ENCODE measurements at regions not wholly inside any gene's neighbourhood (a gene's known extent, or its start where the extent isn't known, plus 50 kb on each side); places are given as distances from the start of the nearest gene placed in this dataset.

- FAIRE-seq (no peak), DNase-seq (ENCODE audit: insufficient read length, low spot score) (no peak)
These were observed 76.5 kb upstream of the BCL6 start for GRCh38 chr3:187821616-187822317.

- DNase-seq (ENCODE audit: insufficient read length, low spot score) (no peak), FAIRE-seq (no peak)
These were observed 77.1 kb upstream of the BCL6 start for GRCh38 chr3:187822402-187822801.

GRCh38 chr3:187823746-187824145, 78.5 kb upstream of the BCL6 start:
- no peak for FAIRE-seq

GRCh38 chr3:187827723-187828122, 82.5 kb upstream of the BCL6 start:
- FAIRE-seq (no peak), DNase-seq (ENCODE audit: insufficient read length, low spot score) (no peak)

More at GRCh38 chr3:187823746-187824145, 78.5 kb upstream of the BCL6 start:
- DNase-seq (ENCODE audit: insufficient read length, low spot score), result no peak

- no peak for FAIRE-seq
- DNase-seq (ENCODE audit: insufficient read length, low spot score), result peak; percentile 9
These were observed 83.5 kb upstream of the BCL6 start for GRCh38 chr3:187828579-187829452.

GRCh38 chr3:187830181-187830580, 84.9 kb upstream of the BCL6 start:
- DNase-seq (ENCODE audit: insufficient read length, low spot score), result no peak
- FAIRE-seq, result no peak

- DNase-seq (ENCODE audit: insufficient read length, low spot score), result no peak
- no peak for FAIRE-seq
These were observed 86.1 kb upstream of the BCL6 start for GRCh38 chr3:187831125-187832051.

- DNase-seq (ENCODE audit: insufficient read length, low spot score) (no peak), FAIRE-seq (no peak)
These were observed 86.9 kb upstream of the BCL6 start for GRCh38 chr3:187832202-187832601.

- no peak for DNase-seq (ENCODE audit: insufficient read length, low spot score)
- FAIRE-seq, result no peak
These were observed 88.1 kb upstream of the BCL6 start for GRCh38 chr3:187833375-187833774.

- FAIRE-seq, result no peak
- no peak for DNase-seq (ENCODE audit: insufficient read length, low spot score)
These were observed 88.7 kb upstream of the BCL6 start for GRCh38 chr3:187833799-187834578.

- DNase-seq (ENCODE audit: insufficient read length, low spot score), result no peak
- no peak for FAIRE-seq
These were observed 91.8 kb upstream of the BCL6 start for GRCh38 chr3:187836823-187837770.

GRCh38 chr3:187838016-187838540, 92.8 kb upstream of the BCL6 start:
- DNase-seq (ENCODE audit: insufficient read length, low spot score), result no peak

GRCh38 chr3:187839422-187839821, 94.2 kb upstream of the BCL6 start:
- DNase-seq (ENCODE audit: insufficient read length, low spot score), result no peak
- FAIRE-seq, result no peak

More at GRCh38 chr3:187838016-187838540, 92.8 kb upstream of the BCL6 start:
- FAIRE-seq, result no peak

- DNase-seq (ENCODE audit: insufficient read length, low spot score) (no peak), FAIRE-seq (no peak)
These were observed 95.6 kb upstream of the BCL6 start for GRCh38 chr3:187840856-187841255.

GRCh38 chr3:187841560-187841959, 96.3 kb upstream of the BCL6 start:
- no peak for FAIRE-seq

GRCh38 chr3:187843654-187844053, 98.4 kb upstream of the BCL6 start:
- DNase-seq (ENCODE audit: insufficient read length, low spot score) (no peak), FAIRE-seq (no peak)

More at GRCh38 chr3:187841560-187841959, 96.3 kb upstream of the BCL6 start:
- no peak for DNase-seq (ENCODE audit: insufficient read length, low spot score)

GRCh38 chr3:187844708-187845107, 99.4 kb upstream of the BCL6 start:
- no peak for DNase-seq (ENCODE audit: insufficient read length, low spot score)
- no peak for FAIRE-seq

- FAIRE-seq, result no peak
These were observed 100.6 kb upstream of the BCL6 start for GRCh38 chr3:187845826-187846225.

GRCh38 chr3:187848401-187848800, 103.1 kb upstream of the BCL6 start:
- FAIRE-seq (no peak), DNase-seq (ENCODE audit: insufficient read length, low spot score) (no peak)

More at GRCh38 chr3:187845826-187846225, 100.6 kb upstream of the BCL6 start:
- DNase-seq (ENCODE audit: insufficient read length, low spot score), result no peak

All from GM19239 (cell line).